CD4-positive, alpha-beta memory T cell (primary cell): ENCODE measurements at regions not wholly inside any gene's neighbourhood (a gene's known extent, or its start where the extent isn't known, plus 50 kb on each side); places are given as distances from the start of the nearest gene placed in this dataset.

Experiments used
- CTCF ChIA-PET: fragments of 350-600 bp; sonication (Branson Sonifier 250); formaldehyde crosslinking; loops from one replicate; lab custom pipeline; 2021; ENCODE audit warnings: inconsistent platforms; ENCODE audit not compliant: partially characterized antibody; lab: Charles Lee
- POLR2A ChIA-PET: fragments of 350-600 bp; sonication (Branson Sonifier 250); formaldehyde crosslinking; loops from one replicate; lab custom pipeline; 2021; ENCODE audit not compliant: partially characterized antibody; lab: Charles Lee
- DNase-seq, 5 donors: peaks; one replicate each; pipeline versions ENCODE4 v3.0.0 to v3.0.0-alpha.2; 2020 to 2022; ENCODE audit warnings: mixed read lengths in 1 of 5
- H3K27ac ChIP-seq: one replicate; pipeline ENCODE4 v1.7.0; 2013; ENCODE audit warnings: low read depth, low read length
- H3K27me3 ChIP-seq: 2 replicates; pipeline ENCODE4 v1.7.0; 2013; ENCODE audit warnings: mild to moderate bottlenecking, low read length, moderate library complexity; ENCODE audit not compliant: insufficient read depth
- H3K36me3 ChIP-seq: 2 replicates; pipeline ENCODE4 v1.7.0; 2013; ENCODE audit warnings: mild to moderate bottlenecking, low read length, moderate library complexity; ENCODE audit not compliant: insufficient read depth
- H3K4me1 ChIP-seq: 2 replicates; pipeline ENCODE4 v1.7.0; 2013; ENCODE audit warnings: mild to moderate bottlenecking, low read length, moderate library complexity; ENCODE audit not compliant: insufficient read depth
- H3K4me3 ChIP-seq, 2 donors: one replicate each; pipeline ENCODE4 v1.7.0; 2013; ENCODE audit warnings: low read length in 2 of 2, mild to moderate bottlenecking in 1 of 2
- H3K9me3 ChIP-seq, 2 donors: one replicate each; pipeline ENCODE4 v1.7.0; 2013; ENCODE audit warnings: low read length in 2 of 2, control low read depth in 1 of 2; ENCODE audit not compliant: control insufficient read depth in 1 of 2
- H3K27ac Mint-ChIP-seq, 7 donors: one replicate each; pipeline ENCODE4 v1.8.0; 2020 to 2021; ENCODE audit warnings: mixed read lengths in 7 of 7, mild to moderate bottlenecking in 6 of 7, inconsistent platforms in 3 of 7, moderate library complexity in 3 of 7
- H3K27me3 Mint-ChIP-seq, 2 donors: one replicate each; pipeline ENCODE4 v1.8.0; 2020 to 2021; ENCODE audit warnings: mixed read lengths in 2 of 2
- H3K36me3 Mint-ChIP-seq, 2 donors: one replicate each; pipeline ENCODE4 v1.8.0; 2020 to 2021; ENCODE audit warnings: mixed read lengths in 2 of 2, inconsistent platforms in 1 of 2, mild to moderate bottlenecking in 1 of 2
- H3K4me1 Mint-ChIP-seq, 4 donors: one replicate each; pipeline ENCODE4 v1.8.0; 2020 to 2021; ENCODE audit warnings: mixed read lengths in 4 of 4, mild to moderate bottlenecking in 1 of 4
- H3K4me3 Mint-ChIP-seq, 8 donors: one replicate each; pipeline ENCODE4 v1.8.0; 2020 to 2021; ENCODE audit warnings: mixed read lengths in 8 of 8, mild to moderate bottlenecking in 7 of 8, moderate library complexity in 6 of 8, inconsistent platforms in 3 of 8
- H3K9me3 Mint-ChIP-seq, 8 donors: one replicate each; pipeline ENCODE4 v1.8.0; 2020 to 2021; ENCODE audit warnings: mixed read lengths in 8 of 8, mild to moderate bottlenecking in 5 of 8, inconsistent platforms in 3 of 8, moderate library complexity in 1 of 8
- intact Hi-C: fragments of 100-400 bp; cut with micrococcal nuclease; formaldehyde crosslinking; loops from one replicate; pipeline ENCODE4 v1.15.1; 2023

GRCh38 chrX:45980726-45981125 lies 564.5 kb downstream of the ZNF674 start:
- Mint-ChIP-seq H3K4me1 (no peaks in the 10 kb centered on the region), H3K4me3 (no peak overlapping the region), H3K27me3 (no peaks in the 10 kb centered on the region), H3K27ac (no peak overlapping the region), H3K9me3 (peaks cover 0 to 13% (median 6%) of the 10 kb centered on the region in 8 donors), H3K36me3 (no peaks in the 10 kb centered on the region)
- Histone ChIP-seq H3K9me3 (no peaks in the 10 kb centered on the region), H3K27me3 (no peaks in the 10 kb centered on the region), H3K4me3 (no peak overlapping the region), H3K36me3 (no peaks in the 10 kb centered on the region), H3K27ac (no peak overlapping the region), H3K4me1 (no peaks in the 10 kb centered on the region)
- intact Hi-C loops = no loop called here
- DNase-seq = no peak
- POLR2A ChIA-PET = interaction anchor here (0.7 kb wide), 1 partner anchor 49 kb away, joined by 3 read pairs; no protein-coding TSS in a partner anchor
- CTCF ChIA-PET = no interaction called here

- no peak overlapping the region for H3K4me3 Mint-ChIP-seq
- Histone ChIP-seq H3K4me3 (no peak overlapping the region), H3K9me3 (no peaks in the 10 kb centered on the region), H3K27me3 (no peaks in the 10 kb centered on the region), H3K4me1 (no peaks in the 10 kb centered on the region), H3K27ac (no peak overlapping the region), H3K36me3 (no peaks in the 10 kb centered on the region)
- H3K36me3 Mint-ChIP-seq = no peaks in the 10 kb centered on the region
- H3K27me3 Mint-ChIP-seq = no peaks in the 10 kb centered on the region
- peaks cover 0 to 2% (median 0%) of the 10 kb centered on the region in 8 donors for H3K9me3 Mint-ChIP-seq
- no peak overlapping the region for H3K27ac Mint-ChIP-seq
- POLR2A ChIA-PET = no interaction called here
- intact Hi-C loops = no loop called here
- CTCF ChIA-PET = no interaction called here
- no peak for DNase-seq
- no peaks in the 10 kb centered on the region for H3K4me1 Mint-ChIP-seq
Observed at GRCh38 chrX:45975633-45976032, 569.6 kb downstream of the ZNF674 start.

- H3K9me3 Mint-ChIP-seq = peaks cover 0 to 4% (median 0%) of the 10 kb centered on the region in 8 donors
- no peak overlapping the region for H3K4me3 Mint-ChIP-seq
- H3K27me3 Mint-ChIP-seq = no peaks in the 10 kb centered on the region
- no peak for DNase-seq
- CTCF ChIA-PET = no interaction called here
- intact Hi-C loops = no loop called here
- H3K27ac ChIP-seq = no peak overlapping the region
- POLR2A ChIA-PET = no interaction called here
- H3K27ac Mint-ChIP-seq = no peak overlapping the region
- H3K4me3 ChIP-seq = no peak overlapping the region
- no peaks in the 10 kb centered on the region for H3K27me3 ChIP-seq
- no peaks in the 10 kb centered on the region for H3K36me3 ChIP-seq
- H3K36me3 Mint-ChIP-seq = no peaks in the 10 kb centered on the region
- H3K4me1 ChIP-seq = no peaks in the 10 kb centered on the region
- H3K4me1 Mint-ChIP-seq = no peaks in the 10 kb centered on the region
- H3K9me3 ChIP-seq = no peaks in the 10 kb centered on the region
Observed at GRCh38 chrX:45972636-45973035, 572.6 kb downstream of the ZNF674 start.

GRCh38 chrX:45959567-45959966 lies 585.7 kb downstream of the ZNF674 start:
- H3K4me1 ChIP-seq = no peaks in the 10 kb centered on the region
- H3K4me3 ChIP-seq = no peak overlapping the region
- no peaks in the 10 kb centered on the region for H3K36me3 ChIP-seq
- Mint-ChIP-seq H3K4me3 (no peak overlapping the region), H3K9me3 (peaks cover 0 to 11% (median 1%) of the 10 kb centered on the region in 8 donors), H3K27me3 (peaks cover 3 to 6% of the 10 kb centered on the region in 2 donors), H3K27ac (no peak overlapping the region), H3K36me3 (no peaks in the 10 kb centered on the region), H3K4me1 (no peaks in the 10 kb centered on the region)
- H3K27me3 ChIP-seq = no peaks in the 10 kb centered on the region
- no peaks in the 10 kb centered on the region for H3K9me3 ChIP-seq
- ChIA-PET POLR2A (no interaction called here), CTCF (interaction anchor here (0.5 kb wide), 1 partner anchor 1354 kb away, joined by 3 read pairs; no protein-coding TSS in a partner anchor)
- no peak overlapping the region for H3K27ac ChIP-seq
- intact Hi-C loops = no loop called here
- DNase-seq = no peak

GRCh38 chrX:45956191-45956870 lies 588.9 kb downstream of the ZNF674 start:
- Histone ChIP-seq H3K27me3 (no peaks in the 10 kb centered on the region), H3K4me3 (no peak overlapping the region), H3K4me1 (no peaks in the 10 kb centered on the region), H3K36me3 (no peaks in the 10 kb centered on the region), H3K9me3 (no peaks in the 10 kb centered on the region), H3K27ac (no peak overlapping the region)
- peaks cover 3 to 6% of the 10 kb centered on the region in 2 donors for H3K27me3 Mint-ChIP-seq
- DNase-seq = no peak
- no peak overlapping the region for H3K27ac Mint-ChIP-seq
- H3K4me1 Mint-ChIP-seq = no peaks in the 10 kb centered on the region
- H3K4me3 Mint-ChIP-seq = no peak overlapping the region
- no peaks in the 10 kb centered on the region for H3K36me3 Mint-ChIP-seq
- CTCF ChIA-PET = no interaction called here
- POLR2A ChIA-PET = no interaction called here
- H3K9me3 Mint-ChIP-seq = peaks cover 0 to 7% (median 0%) of the 10 kb centered on the region in 8 donors
- intact Hi-C loops = no loop called here

GRCh38 chrX:45955661-45956060 lies 589.6 kb downstream of the ZNF674 start:
- intact Hi-C loops = no loop called here
- H3K4me1 ChIP-seq = no peaks in the 10 kb centered on the region
- DNase-seq = no peak
- no peak overlapping the region for H3K27ac Mint-ChIP-seq
- no peaks in the 10 kb centered on the region for H3K36me3 ChIP-seq
- H3K36me3 Mint-ChIP-seq = no peaks in the 10 kb centered on the region
- ChIA-PET CTCF (no interaction called here), POLR2A (no interaction called here)
- H3K27me3 Mint-ChIP-seq = peaks cover 3 to 6% of the 10 kb centered on the region in 2 donors
- H3K27me3 ChIP-seq = no peaks in the 10 kb centered on the region
- H3K27ac ChIP-seq = no peak overlapping the region
- H3K9me3 ChIP-seq = no peaks in the 10 kb centered on the region
- H3K9me3 Mint-ChIP-seq = no peaks in the 10 kb centered on the region
- H3K4me3 Mint-ChIP-seq = no peak overlapping the region
- no peaks in the 10 kb centered on the region for H3K4me1 Mint-ChIP-seq
- H3K4me3 ChIP-seq = no peak overlapping the region

- Mint-ChIP-seq H3K9me3 (no peaks in the 10 kb centered on the region), H3K4me1 (no peaks in the 10 kb centered on the region), H3K27ac (no peak overlapping the region), H3K4me3 (no peak overlapping the region), H3K36me3 (no peaks in the 10 kb centered on the region), H3K27me3 (peaks cover 3 to 4% of the 10 kb centered on the region in 2 donors)
- intact Hi-C loops = no loop called here
- ChIA-PET CTCF (interaction anchor here (0.6 kb wide), 1 partner anchor 1438 kb away, joined by 3 read pairs; no protein-coding TSS in a partner anchor), POLR2A (no interaction called here)
- H3K27ac ChIP-seq = no peak overlapping the region
- no peak overlapping the region for H3K4me3 ChIP-seq
- H3K9me3 ChIP-seq = no peaks in the 10 kb centered on the region
- no peaks in the 10 kb centered on the region for H3K27me3 ChIP-seq
- no peak for DNase-seq
- H3K36me3 ChIP-seq = no peaks in the 10 kb centered on the region
- no peaks in the 10 kb centered on the region for H3K4me1 ChIP-seq
Observed at GRCh38 chrX:45954026-45954425, 591.2 kb downstream of the ZNF674 start.
